Endothelial cell (in vitro differentiated cells): ENCODE measurements at regions not wholly inside any gene's neighbourhood (a gene's known extent, or its start where the extent isn't known, plus 50 kb on each side); places are given as distances from the start of the nearest gene placed in this dataset.

ENCODE experiments used
- DNase-seq: peaks from one replicate; pipeline ENCODE4 v3.0.0; 2021; ENCODE audit warnings: low spot score
- H3K27ac Mint-ChIP-seq: one replicate; pipeline ENCODE4 v1.8.0; 2021; ENCODE audit warnings: mixed read lengths, inconsistent platforms; ENCODE audit not compliant: unreplicated experiment
- H3K27me3 Mint-ChIP-seq: one replicate; pipeline ENCODE4 v1.8.0; 2021; ENCODE audit warnings: mild to moderate bottlenecking, moderate library complexity, mixed read lengths, inconsistent platforms; ENCODE audit not compliant: unreplicated experiment
- H3K36me3 Mint-ChIP-seq: one replicate; pipeline ENCODE4 v1.8.0; 2021; ENCODE audit warnings: mild to moderate bottlenecking, low read depth, mixed read lengths, inconsistent platforms; ENCODE audit not compliant: unreplicated experiment
- H3K4me1 Mint-ChIP-seq: one replicate; pipeline ENCODE4 v1.8.0; 2021; ENCODE audit warnings: mild to moderate bottlenecking, mixed read lengths, inconsistent platforms; ENCODE audit not compliant: unreplicated experiment
- H3K4me3 Mint-ChIP-seq: one replicate; pipeline ENCODE4 v1.8.0; 2021; ENCODE audit warnings: mild to moderate bottlenecking, mixed read lengths, inconsistent platforms; ENCODE audit not compliant: unreplicated experiment
- H3K9me3 Mint-ChIP-seq: one replicate; pipeline ENCODE4 v1.8.0; 2021; ENCODE audit warnings: mixed read lengths, inconsistent platforms; ENCODE audit not compliant: unreplicated experiment
- TF ChIP-seq, protein P1 (sequence below): fragments of 200-600 bp; sonication (generic); IDR thresholded peaks from one replicate; pipeline ENCODE4 v1.5.0; 2021; ENCODE audit warnings: antibody characterized with exemption; ENCODE audit not compliant: unreplicated experiment

DNA sequence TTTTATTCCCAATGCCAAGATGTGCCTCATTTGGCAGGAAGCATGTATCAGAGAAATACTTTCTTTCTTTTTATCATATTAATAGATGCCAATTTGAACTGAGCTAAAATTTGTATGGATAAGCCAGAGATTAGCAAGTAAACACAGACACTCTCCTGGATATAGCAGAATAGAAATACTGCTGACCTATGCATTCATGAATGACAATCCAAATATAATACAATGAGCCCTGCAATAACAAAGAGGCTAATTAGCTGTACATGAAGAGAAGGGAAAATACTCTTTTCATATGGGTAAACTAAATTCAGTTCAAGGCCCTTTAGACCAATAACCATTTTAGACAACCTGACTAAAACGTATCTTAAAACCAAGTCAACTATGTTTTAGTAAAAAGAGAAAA is 388.1 kb upstream of the NR5A2 start:
- Mint-ChIP-seq H3K27ac (no peak overlapping the region), H3K4me3 (no peak overlapping the region), H3K27me3 (peaks cover 2% of the 10 kb centered on the region), H3K9me3 (peaks cover under 1% of the 10 kb centered on the region), H3K36me3 (no peaks in the 10 kb centered on the region), H3K4me1 (no peaks in the 10 kb centered on the region)
- TF ChIP-seq, protein P1, sequence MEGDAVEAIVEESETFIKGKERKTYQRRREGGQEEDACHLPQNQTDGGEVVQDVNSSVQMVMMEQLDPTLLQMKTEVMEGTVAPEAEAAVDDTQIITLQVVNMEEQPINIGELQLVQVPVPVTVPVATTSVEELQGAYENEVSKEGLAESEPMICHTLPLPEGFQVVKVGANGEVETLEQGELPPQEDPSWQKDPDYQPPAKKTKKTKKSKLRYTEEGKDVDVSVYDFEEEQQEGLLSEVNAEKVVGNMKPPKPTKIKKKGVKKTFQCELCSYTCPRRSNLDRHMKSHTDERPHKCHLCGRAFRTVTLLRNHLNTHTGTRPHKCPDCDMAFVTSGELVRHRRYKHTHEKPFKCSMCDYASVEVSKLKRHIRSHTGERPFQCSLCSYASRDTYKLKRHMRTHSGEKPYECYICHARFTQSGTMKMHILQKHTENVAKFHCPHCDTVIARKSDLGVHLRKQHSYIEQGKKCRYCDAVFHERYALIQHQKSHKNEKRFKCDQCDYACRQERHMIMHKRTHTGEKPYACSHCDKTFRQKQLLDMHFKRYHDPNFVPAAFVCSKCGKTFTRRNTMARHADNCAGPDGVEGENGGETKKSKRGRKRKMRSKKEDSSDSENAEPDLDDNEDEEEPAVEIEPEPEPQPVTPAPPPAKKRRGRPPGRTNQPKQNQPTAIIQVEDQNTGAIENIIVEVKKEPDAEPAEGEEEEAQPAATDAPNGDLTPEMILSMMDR, result no peak
- no peak for DNase-seq

DNA sequence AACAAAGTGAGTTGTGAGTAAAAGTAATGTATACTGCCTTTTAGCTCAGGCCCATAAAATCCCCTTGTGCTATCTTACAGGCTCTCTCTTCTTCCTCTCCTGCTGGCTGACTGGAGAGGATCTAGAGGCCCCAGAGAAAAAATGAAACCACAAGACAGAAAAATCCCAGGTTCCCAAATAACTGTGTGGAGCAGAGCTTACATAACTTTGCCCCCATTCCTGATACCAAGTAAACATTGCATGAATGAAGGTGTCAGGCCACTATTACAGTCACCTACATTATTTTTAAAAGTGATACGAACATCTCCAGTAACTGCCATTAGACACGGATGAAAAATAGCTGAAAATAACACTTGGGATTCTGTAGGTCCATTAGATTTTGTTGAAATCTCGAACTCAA is 386.0 kb upstream of the NR5A2 start:
- Mint-ChIP-seq H3K27ac (no peak overlapping the region), H3K27me3 (no peaks in the 10 kb centered on the region), H3K36me3 (no peaks in the 10 kb centered on the region), H3K4me3 (no peak overlapping the region), H3K9me3 (no peaks in the 10 kb centered on the region), H3K4me1 (no peaks in the 10 kb centered on the region)
- no peak for DNase-seq
- TF ChIP-seq, protein P1, result no peak

DNA sequence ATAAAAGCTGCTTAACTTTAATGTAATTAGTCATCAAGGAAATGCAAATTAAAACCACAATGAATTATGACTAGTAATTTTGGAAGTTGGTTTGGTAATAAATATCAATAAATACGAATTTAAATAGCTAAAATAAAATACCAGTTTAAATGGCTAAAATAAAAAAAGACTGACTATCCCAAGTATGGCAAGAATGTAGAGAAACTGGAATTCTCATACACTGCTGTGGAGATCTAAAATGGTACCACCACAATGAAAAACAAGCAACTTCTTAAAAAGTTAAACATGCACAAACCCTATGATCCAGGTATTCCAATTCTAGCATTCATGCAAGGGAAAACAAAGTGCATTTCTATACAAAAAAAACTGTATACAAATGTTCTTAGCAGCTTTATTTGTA is 382.6 kb upstream of the NR5A2 start:
- Mint-ChIP-seq H3K9me3 (no peaks in the 10 kb centered on the region), H3K27ac (no peak overlapping the region), H3K36me3 (no peaks in the 10 kb centered on the region), H3K4me3 (no peak overlapping the region), H3K4me1 (no peaks in the 10 kb centered on the region), H3K27me3 (no peaks in the 10 kb centered on the region)
- TF ChIP-seq, protein P1, result no peak
- no peak for DNase-seq

DNA sequence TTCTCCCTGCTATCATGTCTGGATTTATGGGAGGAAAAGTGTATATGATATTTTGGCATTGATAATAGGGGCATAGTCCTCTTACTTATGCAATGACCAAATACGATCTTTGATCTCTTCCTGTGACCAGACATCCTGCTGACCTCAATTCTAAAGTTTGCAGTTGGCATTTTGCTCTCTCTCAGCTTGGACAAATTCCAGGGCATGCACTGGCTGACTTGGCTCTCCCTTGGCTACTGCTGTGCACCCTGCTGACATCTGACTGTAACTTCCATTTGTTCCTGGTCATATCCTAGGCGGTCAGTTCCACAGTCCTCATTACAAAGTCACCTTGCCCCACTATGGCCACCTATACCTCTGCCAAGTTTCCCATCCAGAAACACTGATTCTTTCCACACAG is 380.7 kb upstream of the NR5A2 start:
- no peaks in the 10 kb centered on the region for H3K36me3 Mint-ChIP-seq
- H3K27me3 Mint-ChIP-seq, result no peaks in the 10 kb centered on the region
- TF ChIP-seq, protein P1, result no peak

DNA sequence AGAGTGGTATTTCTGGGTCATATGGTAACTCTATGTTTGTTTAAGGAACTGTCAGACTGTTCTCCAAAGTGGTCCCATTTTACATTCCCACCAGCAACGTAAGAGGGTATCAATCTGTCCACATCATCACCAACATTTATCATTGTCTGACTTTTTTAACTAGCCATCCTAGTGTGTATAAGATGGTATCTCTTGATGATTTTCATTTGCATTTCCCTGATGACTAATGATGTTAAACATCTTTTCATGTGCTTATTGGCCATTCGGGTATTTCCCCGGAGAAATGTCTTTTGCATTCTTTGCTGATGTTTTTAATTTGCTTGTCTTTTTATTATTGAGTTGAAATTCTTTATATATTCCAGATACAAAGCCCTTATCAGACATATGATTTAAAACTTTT is 370.1 kb upstream of the NR5A2 start:
- H3K27ac Mint-ChIP-seq, result no peak overlapping the region
- no peak overlapping the region for H3K4me3 Mint-ChIP-seq
- H3K27me3 Mint-ChIP-seq, result no peaks in the 10 kb centered on the region
- H3K4me1 Mint-ChIP-seq, result peaks cover 15% of the 10 kb centered on the region
- H3K36me3 Mint-ChIP-seq, result no peaks in the 10 kb centered on the region
- no peaks in the 10 kb centered on the region for H3K9me3 Mint-ChIP-seq
- DNase-seq, result no peak
- TF ChIP-seq, protein P1, result no peak

More for the DNA sequence above, 380.7 kb upstream of the NR5A2 start:
- Mint-ChIP-seq H3K9me3 (no peaks in the 10 kb centered on the region), H3K4me3 (no peak overlapping the region), H3K27ac (no peak overlapping the region), H3K4me1 (peaks cover 2% of the 10 kb centered on the region)
- no peak for DNase-seq
